IMR-90 (cell line): ENCODE measurements at regions not wholly inside any gene's neighbourhood (a gene's known extent, or its start where the extent isn't known, plus 50 kb on each side); places are given as distances from the start of the nearest gene placed in this dataset.

Source experiments
- ATAC-seq: fragments of 200-7000 bp; cut with Tn5 transposase; 2 replicates; pipeline ENCODE4 v1.9.1; 2020; ENCODE audit warnings: low read depth, mild to moderate bottlenecking, moderate library complexity
- BruUV-seq: library from RNA; stranded (reverse); fragments of 400-500 nt; replicated peaks from 2 replicates; lab custom pipeline; 2021; lab: Mats Ljungman, UMichigan
- CTCF ChIA-PET: fragments of 300-600 bp; formaldehyde crosslinking; extraction: SDS; loops from one replicate; lab custom pipeline; 2021; ENCODE audit warnings: antibody characterized with exemption; lab: Yijun Ruan, JAX
- POLR2A ChIA-PET: fragments of 300-600 bp; sonication (Branson Sonifier 250); formaldehyde crosslinking; loops from one replicate; lab custom pipeline; 2022; ENCODE audit warnings: antibody characterized with exemption; ENCODE audit not compliant: unreplicated experiment; lab: Charles Lee
- DNase-seq: peaks from one replicate; pipeline ENCODE4 v3.0.0; 2013
- H2AFZ ChIP-seq: replicated peaks from 2 replicates; pipeline ENCODE3; 2013; ENCODE audit warnings: low read length, mild to moderate bottlenecking; ENCODE audit not compliant: poor library complexity
- H2AK5ac ChIP-seq: 2 replicates; pipeline ENCODE4 v1.6.1; 2013; ENCODE audit warnings: low read depth, low read length, inconsistent platforms
- H2AK9ac ChIP-seq: replicated peaks from 2 replicates; pipeline ENCODE3; 2013; ENCODE audit warnings: mild to moderate bottlenecking, low read depth, low read length, moderate library complexity; ENCODE audit not compliant: poor library complexity
- H2BK120ac ChIP-seq: 2 replicates; pipeline ENCODE4 v1.6.1; 2013; ENCODE audit warnings: low read depth, low read length, inconsistent platforms
- H2BK15ac ChIP-seq: 3 replicates; pipeline ENCODE4 v1.6.1; 2013; ENCODE audit warnings: low read depth, low read length, inconsistent platforms
- H2BK20ac ChIP-seq: 2 replicates; pipeline ENCODE4 v1.6.1; 2013; ENCODE audit warnings: low read depth, mild to moderate bottlenecking, inconsistent platforms, low read length, moderate library complexity
- H2BK5ac ChIP-seq: 2 replicates; pipeline ENCODE4 v1.6.1; 2013; ENCODE audit warnings: mild to moderate bottlenecking, low read depth, low read length, inconsistent platforms; ENCODE audit not compliant: poor library complexity, severe bottlenecking
- H3K14ac ChIP-seq: replicated peaks from 2 replicates; pipeline ENCODE4 v1.6.1; 2013; ENCODE audit warnings: low read depth, low read length, inconsistent platforms
- H3K18ac ChIP-seq: 2 replicates; pipeline ENCODE4 v1.6.1; 2013; ENCODE audit warnings: low read depth, low read length, control low read depth
- H3K23ac ChIP-seq: 2 replicates; pipeline ENCODE4 v1.6.1; 2013; ENCODE audit warnings: low read depth, low read length, inconsistent platforms
- H3K27ac ChIP-seq: 2 replicates; pipeline ENCODE4 v1.5.1; 2013; ENCODE audit warnings: mild to moderate bottlenecking, control low read depth, low read length; ENCODE audit not compliant: insufficient read depth
- H3K27me3 ChIP-seq: 2 replicates; pipeline ENCODE4 v1.6.1; 2013; ENCODE audit warnings: low read length; ENCODE audit not compliant: control insufficient read depth, insufficient read depth
- H3K36me3 ChIP-seq: 2 replicates; pipeline ENCODE4 v1.6.1; 2013; ENCODE audit warnings: low read length, mixed read lengths; ENCODE audit not compliant: control insufficient read depth, insufficient read depth
- H3K4ac ChIP-seq: 2 replicates; pipeline ENCODE4 v1.6.1; 2013; ENCODE audit warnings: low read depth, low read length, inconsistent platforms
- H3K4me1 ChIP-seq: 2 replicates; pipeline ENCODE4 v1.6.1; 2013; ENCODE audit warnings: low read length, mixed read lengths; ENCODE audit not compliant: control insufficient read depth, insufficient read depth
- H3K4me2 ChIP-seq: 2 replicates; pipeline ENCODE4 v1.6.1; 2013; ENCODE audit warnings: low read depth, mild to moderate bottlenecking, control low read depth, low read length, moderate library complexity
- H3K4me3 ChIP-seq: 2 replicates; pipeline ENCODE4 v1.5.1; 2013; ENCODE audit warnings: low read depth, mild to moderate bottlenecking, control low read depth, low read length, moderate library complexity; ENCODE audit not compliant: insufficient read depth
- H3K56ac ChIP-seq: 2 replicates; pipeline ENCODE4 v1.6.1; 2013; ENCODE audit warnings: low read length, inconsistent platforms; ENCODE audit not compliant: insufficient read depth; ENCODE audit errors: extremely low read depth
- H3K79me1 ChIP-seq, 2 experiments: 2 replicates each; pipeline ENCODE4 v1.6.1; 2013; ENCODE audit warnings: low read length in 2 of 2, inconsistent platforms in 1 of 2, low read depth in 1 of 2
- H3K9ac ChIP-seq: 2 replicates; pipeline ENCODE4 v1.6.1; 2013; ENCODE audit warnings: low read depth, low read length, control low read depth
- H3K9me1 ChIP-seq: 2 replicates; pipeline ENCODE4 v1.6.1; 2013; ENCODE audit warnings: low read length, inconsistent platforms; ENCODE audit not compliant: insufficient read depth
- H3K9me3 ChIP-seq: 2 replicates; pipeline ENCODE4 v1.6.1; 2013; ENCODE audit warnings: low read length; ENCODE audit not compliant: control insufficient read depth, insufficient read depth
- H4K20me1 ChIP-seq: 2 replicates; pipeline ENCODE4 v1.6.1; 2013; ENCODE audit warnings: low read length, inconsistent platforms; ENCODE audit not compliant: insufficient read depth
- H4K5ac ChIP-seq: 2 replicates; pipeline ENCODE4 v1.6.1; 2013; ENCODE audit warnings: mild to moderate bottlenecking, low read depth, low read length, control low read depth
- H4K8ac ChIP-seq, 2 experiments: 2 replicates each; pipeline ENCODE4 v1.6.1; 2013; ENCODE audit warnings: low read depth in 2 of 2, low read length in 2 of 2, control low read depth in 1 of 2, inconsistent platforms in 1 of 2
- H4K91ac ChIP-seq: 2 replicates; pipeline ENCODE4 v1.6.1; 2013; ENCODE audit warnings: low read depth, low read length, inconsistent platforms; ENCODE audit not compliant: insufficient read depth
- CHD1 ChIP-seq: IDR thresholded peaks from 2 replicates; pipeline ENCODE4 v1.6.1; 2012; ENCODE audit warnings: low read depth, low read length, improper control_type of control experiment
- CTCF ChIP-seq: conservative IDR thresholded peaks from 2 replicates; pipeline ENCODE4 v1.5.1; 2012; ENCODE audit warnings: mild to moderate bottlenecking, low read depth, low read length, improper control_type of control experiment
- MXI1 ChIP-seq: IDR thresholded peaks from 2 replicates; pipeline ENCODE4 v1.6.1; 2012; ENCODE audit warnings: low read depth, mild to moderate bottlenecking, low read length, moderate library complexity, borderline replicate concordance
- RAD21 ChIP-seq: IDR thresholded peaks from 2 replicates; pipeline ENCODE4 v1.6.1; 2012; ENCODE audit warnings: low read length, improper control_type of control experiment
- RFX5 ChIP-seq: IDR thresholded peaks from 2 replicates; pipeline ENCODE4 v1.8.0; 2012; ENCODE audit warnings: low read depth, mild to moderate bottlenecking, low read length, moderate library complexity
- WGBS, 2 experiments: methylation state at CpG; one replicate each; pipeline versions ENCODE4 v1.1.5 to v1.1.7; 2013; ENCODE audit warnings: missing lambda C conversion rate in 2 of 2; ENCODE audit not compliant: insufficient read length in 1 of 2; ENCODE audit errors: extremely low coverage in 2 of 2; 5-methylcytosine and 5-hydroxymethylcytosine counted together
- dilution Hi-C: fragments of 300-500 bp; cut with HindIII; formaldehyde crosslinking; loops from one replicate; pipeline ENCODE4 v1.14.3; 2018; ENCODE audit warnings: low sequenced_read_pairs; ENCODE audit not compliant: unreplicated experiment
- in situ Hi-C: fragments of 300-500 bp; cut with MboI; formaldehyde crosslinking; loops from 3 replicates; pipeline ENCODE4 v1.14.3; 2019; ENCODE audit warnings: low sequenced_read_pairs, inconsistent platforms, mixed read lengths
- intact Hi-C: fragments of 100-400 bp; cut with micrococcal nuclease; formaldehyde crosslinking; loops from 2 replicates; pipeline ENCODE4 v1.10.0; 2022

DNA sequence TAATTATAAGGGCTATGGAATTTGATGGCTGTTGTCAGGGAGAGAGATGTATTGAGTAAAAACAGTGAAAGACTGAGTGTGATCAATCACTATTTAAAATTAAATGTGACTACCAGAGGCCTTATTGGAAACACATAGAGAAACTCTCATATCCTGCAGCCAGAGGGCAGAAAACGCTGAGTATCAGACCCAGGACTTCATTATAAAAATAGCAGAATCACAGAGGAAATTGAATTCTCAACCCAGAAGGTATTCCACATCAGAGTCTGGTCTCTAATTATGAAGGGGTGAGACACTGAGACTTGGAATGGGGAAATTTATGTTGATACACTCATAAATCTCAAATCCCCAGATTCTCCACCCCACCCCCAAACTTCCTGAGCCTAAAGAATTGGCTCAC is 69.5 kb upstream of the IL6 start:
- ChIA-PET POLR2A (no interaction called here), CTCF (no interaction called here)
- intact Hi-C loops, result no loop called here

More for the DNA sequence above, 69.5 kb upstream of the IL6 start:
- Histone ChIP-seq H4K5ac (no peak overlapping the region), H3K27me3 (no peaks in the 10 kb centered on the region), H3K4me3 (no peak overlapping the region), H2AK9ac (no peak overlapping the region), H3K4ac (no peak overlapping the region), H4K20me1 (no peaks in the 10 kb centered on the region), H3K18ac (no peak overlapping the region), H3K4me1 (peaks cover 12% of the 10 kb centered on the region), H3K4me2 (no peak overlapping the region), H2AK5ac (no peak overlapping the region), H2BK120ac (no peak overlapping the region), H3K36me3 (no peaks in the 10 kb centered on the region), H2AFZ (no peak overlapping the region), H4K8ac (no peak overlapping the region), H3K9me3 (no peaks in the 10 kb centered on the region), H2BK5ac (no peak overlapping the region), H4K91ac (no peak overlapping the region), H3K14ac (no peak overlapping the region), H3K79me1 (no peaks in the 10 kb centered on the region), H3K23ac (no peak overlapping the region), H3K9me1 (peaks cover 12% of the 10 kb centered on the region), H2BK20ac (no peak overlapping the region), H3K56ac (no peak overlapping the region), H3K27ac (no peak overlapping the region), H3K9ac (no peak overlapping the region), H2BK15ac (no peak overlapping the region)
- in situ Hi-C loops (no loop called here), dilution Hi-C loops (no loop called here)
- no CpG with 5 or more reads among the region's 1 CpG for WGBS, 2 experiments
- TF ChIP-seq MXI1 (no peak), CHD1 (no peak), CTCF (peak; percentile 37), RAD21 (peak; percentile 19; the same call in 1 of the 2 replicates), RFX5 (no peak)
- no TSS peak for BruUV-seq
- no peak for DNase-seq
- no peak for ATAC-seq
